CD4-positive, alpha-beta T cell treated with Interleukin-17A for 4 hours (primary cell): ENCODE measurements at regions not wholly inside any gene's neighbourhood (a gene's known extent, or its start where the extent isn't known, plus 50 kb on each side); places are given as distances from the start of the nearest gene placed in this dataset.
"Not testable (repeated sequence)": the region's sequence is repeated elsewhere in the genome, so short reads cannot be mapped to it uniquely, and the experiment has no call there.

Source experiments
- DNase-seq: peaks from one replicate; pipeline ENCODE4 v3.0.0-alpha.2; 2020; ENCODE audit warnings: mixed read lengths

- DNase-seq: not testable (repeated sequence)
These were observed 78.0 kb upstream of the ADGRL1 start for GRCh38 chr19:14283813-14284520.

DNA sequence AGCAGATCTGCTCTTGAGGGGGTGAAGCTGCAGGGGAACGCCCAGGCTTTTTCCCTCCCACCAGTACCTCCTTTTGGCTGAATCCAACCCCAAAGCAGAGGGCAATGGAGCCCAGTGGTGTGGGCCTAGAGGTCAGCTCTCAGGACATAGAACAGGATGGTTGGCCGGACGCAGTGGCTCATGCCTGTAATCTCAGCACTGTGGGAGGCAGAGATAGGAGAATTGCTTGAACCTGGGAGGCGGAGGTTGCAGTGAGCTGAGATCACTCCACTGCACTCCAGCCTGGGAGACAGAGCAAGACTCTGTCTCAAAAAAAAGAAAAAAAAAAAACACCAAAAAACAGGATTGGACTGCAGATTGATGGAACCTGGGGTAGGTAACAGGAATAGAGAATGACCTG is 73.3 kb upstream of the ADGRL1 start:
- DNase-seq: not testable (repeated sequence)

GRCh38 chr19:14277608-14278007 is 71.6 kb upstream of the ADGRL1 start:
- no peak for DNase-seq

DNA sequence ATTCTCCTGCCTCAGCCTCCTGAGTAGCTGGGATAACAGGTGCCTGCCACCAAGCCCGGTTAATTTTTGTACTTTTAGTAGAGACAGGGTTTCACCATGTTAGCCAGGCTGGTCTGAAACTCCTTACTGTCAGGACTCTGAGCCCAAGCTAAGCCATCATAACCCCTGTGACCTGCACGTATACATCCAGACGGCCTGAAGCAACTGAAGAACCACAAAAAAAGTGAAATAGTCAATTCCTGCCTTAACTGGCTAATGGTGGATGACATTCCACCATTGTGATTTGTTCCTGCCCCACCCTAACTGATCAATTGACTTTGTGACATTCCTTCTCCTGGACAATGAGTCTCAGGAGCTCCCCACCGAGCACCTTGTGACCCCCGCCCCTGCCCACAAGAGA is 69.9 kb upstream of the ADGRL1 start:
- not testable (repeated sequence) for DNase-seq

- no peak for DNase-seq
These were observed 66.7 kb upstream of the ADGRL1 start for GRCh38 chr19:14272623-14273022.

DNA sequence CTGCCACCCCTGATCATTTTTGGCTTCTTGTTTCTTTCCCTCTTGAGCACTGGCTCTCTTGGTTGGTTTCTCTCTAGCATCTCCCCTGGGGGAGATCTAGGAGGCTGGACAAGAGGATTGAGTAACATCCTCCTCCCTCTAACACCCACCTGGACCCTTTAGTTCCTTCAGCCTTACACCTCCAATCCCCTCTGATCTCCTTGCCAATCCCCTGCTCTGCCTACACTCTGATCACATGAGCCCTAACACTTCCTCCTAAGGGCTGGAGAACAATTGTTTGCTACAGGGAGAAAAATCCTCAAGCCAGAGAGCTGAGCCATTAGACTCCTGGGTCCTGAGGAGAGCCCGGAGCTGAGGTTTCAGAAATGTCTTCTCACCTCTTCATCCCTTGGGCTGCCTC is 65.9 kb upstream of the ADGRL1 start:
- DNase-seq: no peak

- DNase-seq: not testable (repeated sequence)
These were observed 64.6 kb upstream of the ADGRL1 start for GRCh38 chr19:14270557-14270956.

DNA sequence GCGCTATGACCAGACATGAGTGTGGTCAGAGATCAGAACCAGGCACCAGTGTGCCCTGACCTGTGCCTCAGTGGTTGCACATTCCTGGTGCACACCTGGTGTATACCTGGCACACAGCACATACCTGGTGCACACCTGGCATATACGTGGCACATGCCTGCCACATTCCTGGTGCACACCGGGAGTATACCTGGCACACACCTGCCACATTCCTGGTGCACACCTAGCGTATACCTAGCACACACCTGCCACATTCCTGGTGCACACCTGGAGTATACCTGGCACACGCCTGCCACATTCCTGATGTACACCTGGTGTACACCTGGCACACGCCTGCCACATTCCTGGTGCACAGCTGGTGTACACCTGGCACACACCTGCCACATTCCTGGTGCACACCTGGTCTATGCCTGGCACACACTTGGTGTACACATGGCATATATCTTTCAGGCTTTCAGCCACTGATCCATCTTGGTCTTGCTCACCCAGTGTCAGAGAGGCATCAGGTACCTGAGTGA is 61.3 kb upstream of the ADGRL1 start:
- DNase-seq: no peak

DNA sequence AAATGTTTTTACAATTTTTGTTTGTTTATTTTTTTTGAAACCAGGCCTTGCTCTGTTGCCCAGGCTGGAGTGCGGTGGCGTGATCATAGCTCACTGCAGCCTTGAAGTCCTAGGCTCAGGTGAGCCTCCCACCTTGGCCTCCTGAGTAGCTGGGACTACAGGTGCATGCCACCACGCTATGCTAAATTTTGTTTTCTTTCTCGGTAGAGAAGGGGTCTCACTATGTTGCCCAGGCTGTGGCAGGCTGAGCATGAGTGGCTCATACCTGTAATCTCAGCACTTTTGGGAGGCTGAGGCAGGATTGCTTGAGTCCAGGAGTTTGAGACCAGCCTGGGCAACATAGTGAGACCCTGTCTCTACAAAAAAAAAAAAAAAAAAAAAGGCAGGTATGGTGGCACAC is 60.2 kb upstream of the ADGRL1 start:
- DNase-seq: not testable (repeated sequence)

GRCh38 chr19:14265290-14266036 is 59.5 kb upstream of the ADGRL1 start:
- no peak for DNase-seq

- peak; percentile 9 for DNase-seq
These were observed 50.1 kb upstream of the ADGRL1 start for GRCh38 chr19:14255902-14256649.
